ENCODE measurements at regions not wholly inside any gene's neighbourhood (a gene's known extent, or its start where the extent isn't known, plus 50 kb on each side); places are given as distances from the start of the nearest gene placed in this dataset.
"Not testable (repeated sequence)": the region's sequence is repeated elsewhere in the genome, so short reads cannot be mapped to it uniquely, and the experiment has no call there.

DNA sequence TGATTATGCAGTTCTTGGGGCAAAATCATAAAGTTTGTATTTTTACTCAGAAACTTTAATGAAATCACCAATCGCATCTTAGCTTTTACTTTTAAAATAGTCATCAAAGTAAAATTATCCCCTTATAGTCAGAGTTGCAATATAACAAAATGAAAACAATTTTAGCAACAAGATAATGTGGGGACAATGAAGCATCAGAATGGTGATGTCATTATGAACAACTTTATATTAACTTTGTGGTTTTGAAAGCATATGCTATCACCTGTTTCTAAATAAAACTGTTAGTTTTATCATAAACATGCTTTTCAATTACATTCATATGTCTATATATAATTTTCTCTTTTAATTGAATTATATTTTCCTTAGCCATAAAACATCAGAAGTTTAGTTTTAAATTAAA is 856.8 kb downstream of the CDH9 start:
- DNase-seq = no peak

DNA sequence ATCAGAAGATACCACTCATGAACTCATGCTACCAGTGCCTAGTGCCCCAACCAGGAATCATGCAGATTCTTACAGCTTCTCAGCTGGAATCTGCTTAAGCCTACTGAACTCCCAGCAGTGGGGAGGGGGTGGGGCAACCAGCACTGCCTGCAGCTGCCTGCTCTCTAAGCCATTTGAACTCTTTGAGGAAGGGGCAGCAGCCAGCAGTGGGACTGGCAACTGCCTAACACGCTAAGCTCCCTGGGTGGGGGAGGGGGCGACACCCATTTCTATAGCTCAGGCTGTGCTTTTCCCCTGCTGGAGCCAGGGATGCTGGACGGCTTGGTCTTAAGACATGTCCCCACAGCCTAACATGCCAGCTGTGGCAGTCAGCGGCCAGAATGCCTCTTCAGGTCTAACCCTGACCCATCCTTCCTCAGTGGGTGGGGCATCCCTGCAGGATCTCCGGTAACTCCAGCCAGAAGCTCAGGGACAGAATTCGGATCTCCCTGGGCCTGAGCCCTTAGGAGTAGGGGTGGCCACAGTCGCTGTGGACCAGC is 889.7 kb downstream of the CDH9 start:
- no peak for DNase-seq

DNA sequence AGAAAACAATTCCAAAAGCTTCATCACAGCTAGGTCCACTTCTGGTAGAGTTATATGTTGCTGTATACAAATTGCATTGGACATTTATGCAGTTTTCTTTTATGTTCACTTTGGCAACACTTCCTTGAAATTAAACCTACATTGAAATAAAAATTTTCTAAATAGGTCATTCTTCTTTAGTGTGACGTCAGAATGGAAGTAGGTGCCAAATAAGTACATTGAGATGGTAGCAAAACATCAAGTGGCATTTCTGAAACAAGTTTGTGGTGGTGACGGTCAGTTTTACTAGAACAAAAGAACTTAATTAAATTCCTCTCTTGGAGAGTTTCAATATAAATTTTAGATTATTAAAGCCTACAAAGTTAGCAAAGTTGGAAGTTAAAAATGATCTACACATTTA is 895.1 kb downstream of the CDH9 start:
- DNase-seq = no peak

DNA sequence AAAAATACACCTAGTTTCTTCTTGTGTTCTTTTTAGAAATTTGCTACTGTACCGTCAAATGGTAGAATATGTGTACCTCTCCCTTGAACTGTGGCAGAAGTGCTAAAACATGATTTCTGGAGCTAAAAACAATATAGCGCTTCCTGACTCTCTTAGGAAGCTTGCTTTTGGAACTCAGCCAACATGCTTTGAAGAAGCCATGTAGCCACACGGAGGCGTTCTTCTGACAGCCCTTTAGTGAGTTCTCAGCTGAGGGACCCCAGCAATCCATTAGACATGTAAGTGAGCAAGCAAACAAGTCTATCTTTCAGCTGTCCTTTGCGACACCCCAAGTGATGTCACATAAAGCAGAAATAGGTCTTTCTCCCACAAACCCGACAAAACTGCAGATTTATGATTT is 917.0 kb downstream of the CDH9 start:
- DNase-seq = no peak

DNA sequence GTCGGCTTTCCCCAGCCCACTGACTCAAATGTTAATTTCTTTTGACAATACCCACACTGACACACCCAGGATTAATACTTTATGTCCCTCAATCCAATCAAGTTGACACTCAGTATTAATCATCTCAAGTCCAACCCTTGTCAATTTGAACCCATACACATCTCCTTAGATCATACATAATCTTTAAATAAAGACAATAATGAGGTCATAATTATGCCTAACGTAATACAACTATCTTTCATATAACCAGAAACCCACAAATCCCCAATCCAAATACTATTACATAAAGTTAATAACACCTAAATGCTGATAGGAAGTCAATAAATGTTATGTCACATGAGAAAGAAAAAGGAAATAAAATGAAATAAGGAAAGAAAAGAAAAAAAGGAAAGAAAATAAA is 934.2 kb downstream of the CDH9 start:
- no peak for DNase-seq

DNA sequence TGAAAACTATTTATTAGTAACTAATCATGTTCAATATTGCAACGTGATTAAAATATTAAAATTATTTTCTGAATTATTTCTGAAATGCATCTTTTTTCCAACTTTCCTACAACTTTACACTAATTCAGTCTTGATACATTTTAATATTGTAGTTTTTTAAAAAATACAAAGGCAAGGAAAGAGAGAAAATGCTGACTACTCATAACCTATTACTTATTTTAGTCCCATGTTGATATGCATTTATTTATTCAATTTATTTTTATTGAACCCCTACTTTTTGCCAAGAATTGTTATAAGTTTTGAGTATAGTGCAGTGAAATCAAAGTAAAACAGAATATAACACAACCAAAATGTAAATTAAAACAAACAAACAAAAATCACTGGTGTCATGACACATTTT is 978.2 kb downstream of the CDH9 start:
- no peak for DNase-seq

DNA sequence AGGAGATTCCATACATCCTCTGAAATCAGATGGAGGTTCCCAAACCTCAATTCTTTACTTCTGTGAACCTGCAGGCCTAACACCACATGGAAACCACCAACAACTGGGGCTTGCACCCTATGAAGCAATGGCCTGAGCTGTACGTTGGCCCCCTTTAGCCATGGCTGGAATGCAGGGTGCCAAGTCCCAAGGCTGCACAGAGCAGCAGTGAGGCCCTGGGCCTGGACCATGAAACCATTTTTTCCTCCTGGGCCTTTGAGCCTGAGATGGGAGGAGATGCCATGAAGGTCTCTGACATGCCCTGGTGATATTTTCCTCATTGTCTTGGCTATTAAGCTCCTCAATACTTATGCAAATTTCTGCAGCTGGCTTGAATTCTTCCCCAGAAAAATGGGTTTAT is 983.8 kb downstream of the CDH9 start:
- DNase-seq = no peak

DNA sequence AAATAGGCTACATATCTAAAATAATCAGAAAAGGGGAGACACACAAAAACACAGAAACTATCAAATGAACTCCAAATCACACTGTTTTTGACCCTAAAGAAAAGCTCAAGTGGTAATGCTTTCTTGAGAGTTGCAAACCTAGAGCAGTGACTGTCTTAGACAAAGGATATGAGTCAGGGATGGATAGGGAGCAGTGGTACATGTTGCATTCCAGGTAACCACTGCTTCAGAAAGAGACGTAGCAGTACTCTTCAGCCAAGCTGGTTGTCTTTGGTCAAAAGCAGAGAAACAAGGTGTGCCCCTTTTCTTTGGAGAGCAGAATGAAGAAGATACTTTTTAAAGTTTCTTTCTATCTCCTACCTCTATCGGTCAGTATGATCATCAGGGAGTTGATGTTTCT is 1003.6 kb downstream of the CDH9 start:
- DNase-seq = no peak

DNA sequence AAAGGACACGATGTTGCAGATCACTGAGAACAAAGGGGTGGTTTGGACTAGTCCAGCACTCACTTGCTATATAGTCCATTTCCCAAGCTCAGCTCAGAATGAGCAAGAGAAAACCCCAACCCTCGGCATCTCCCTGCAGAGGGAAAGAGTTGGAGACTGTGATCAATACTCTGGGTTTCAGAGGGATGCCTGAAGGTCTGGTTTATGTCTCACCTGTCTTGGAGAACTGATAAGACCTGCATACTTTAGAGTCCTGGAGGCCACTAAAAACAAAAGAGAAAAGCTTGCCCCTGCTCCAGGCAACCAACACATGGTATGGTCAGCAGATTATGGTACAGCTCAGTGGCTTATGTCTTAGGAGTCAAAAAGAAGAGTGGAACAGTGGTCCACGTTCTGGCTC is 1006.9 kb downstream of the CDH9 start:
- DNase-seq = no peak

DNA sequence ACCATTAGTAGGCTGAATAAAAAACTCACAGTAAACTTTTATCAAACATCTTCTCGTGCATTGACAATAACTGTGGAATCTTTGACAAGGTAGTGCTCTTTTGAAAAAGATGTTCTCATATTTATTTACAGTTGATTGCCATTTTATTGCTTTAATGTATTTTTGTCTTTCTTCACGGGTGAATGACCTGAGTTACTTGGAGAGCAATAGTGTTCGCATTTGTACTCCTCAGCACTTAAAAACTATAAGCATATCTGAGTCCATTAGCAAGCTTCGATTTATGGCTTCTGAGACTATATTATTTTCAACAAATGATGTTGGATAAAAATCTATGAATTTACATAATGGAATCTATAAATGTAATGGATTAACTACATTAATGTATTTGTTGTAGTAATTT is 1012.3 kb downstream of the CDH9 start:
- no peak for DNase-seq

DNA sequence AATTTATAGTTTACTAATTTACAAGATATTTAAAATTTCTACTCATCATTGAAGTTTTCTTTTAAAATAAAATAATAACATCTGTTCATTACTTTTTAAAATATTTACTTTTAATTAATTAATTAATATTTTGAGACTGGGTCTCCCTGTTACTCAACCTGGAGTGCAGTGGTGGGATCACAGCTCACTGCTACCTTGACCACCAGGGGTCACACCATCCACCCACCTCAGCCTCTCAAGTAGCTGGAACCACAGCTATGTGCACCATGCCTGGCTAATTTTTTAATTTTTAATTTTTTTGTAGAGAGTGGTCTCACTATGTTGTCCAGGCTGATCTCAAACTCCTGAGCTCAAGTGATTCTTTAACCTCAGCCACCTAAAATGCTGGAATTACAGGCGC is 1013.6 kb downstream of the CDH9 start:
- peak in 1 of 2 experiments; percentile 20 for DNase-seq

DNA sequence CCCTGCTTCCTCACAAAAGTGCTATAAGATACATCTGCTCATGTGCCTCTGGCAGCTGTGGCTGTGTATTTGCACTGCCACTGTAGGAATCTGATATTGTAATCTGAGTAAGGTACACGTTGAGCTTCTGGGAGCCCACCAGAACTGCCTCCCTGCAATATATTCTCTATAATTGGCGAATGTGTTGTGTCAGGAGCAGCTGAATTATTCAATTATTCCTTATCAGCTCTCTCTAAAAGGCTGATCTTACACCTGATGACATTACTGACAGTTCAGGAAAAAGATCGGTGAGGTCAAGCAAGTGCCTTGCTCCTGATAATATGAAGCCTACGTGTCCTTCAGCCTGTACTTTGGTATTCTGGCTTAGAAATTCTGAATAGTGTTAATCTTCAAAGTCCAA is 1015.0 kb downstream of the CDH9 start:
- no peak for DNase-seq

DNA sequence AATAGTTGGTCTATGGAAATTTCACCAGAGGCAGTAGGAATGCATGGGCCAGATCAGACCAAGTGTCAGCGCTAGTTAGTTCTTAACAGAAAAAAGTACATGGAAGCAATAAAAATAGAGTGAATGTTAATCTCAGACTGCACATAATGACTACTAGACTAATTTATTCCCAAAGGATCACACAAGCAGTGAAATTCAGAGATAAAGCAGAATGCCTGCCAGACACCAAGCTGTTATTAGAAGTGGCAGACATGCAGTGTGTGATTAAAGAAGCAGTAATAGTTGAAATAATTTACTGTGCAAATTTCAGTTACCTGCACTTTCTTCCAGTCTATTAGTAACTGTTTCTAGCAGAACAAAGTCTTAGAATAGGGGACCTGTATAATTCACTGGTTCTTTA is 1024.2 kb downstream of the CDH9 start:
- DNase-seq = no peak

DNA sequence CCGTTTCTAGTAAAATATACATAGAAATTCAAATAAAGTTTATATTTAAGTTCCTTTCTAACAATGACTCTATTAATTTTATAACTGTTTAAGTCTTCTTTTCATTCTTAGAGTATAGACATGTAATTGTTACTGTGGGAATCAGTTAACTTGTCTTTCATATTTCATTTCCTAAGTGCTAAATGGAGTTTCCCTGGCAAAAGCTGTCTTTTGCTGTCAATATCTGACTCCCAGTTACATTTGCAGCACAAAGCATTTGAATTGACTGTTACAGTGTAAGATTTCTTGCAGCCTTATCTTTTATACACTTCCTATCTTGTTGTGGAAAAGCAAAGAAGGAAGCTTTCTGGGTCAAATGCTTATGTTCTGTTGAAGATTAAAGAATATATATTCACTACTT is 1026.3 kb downstream of the CDH9 start:
- DNase-seq = no peak

DNA sequence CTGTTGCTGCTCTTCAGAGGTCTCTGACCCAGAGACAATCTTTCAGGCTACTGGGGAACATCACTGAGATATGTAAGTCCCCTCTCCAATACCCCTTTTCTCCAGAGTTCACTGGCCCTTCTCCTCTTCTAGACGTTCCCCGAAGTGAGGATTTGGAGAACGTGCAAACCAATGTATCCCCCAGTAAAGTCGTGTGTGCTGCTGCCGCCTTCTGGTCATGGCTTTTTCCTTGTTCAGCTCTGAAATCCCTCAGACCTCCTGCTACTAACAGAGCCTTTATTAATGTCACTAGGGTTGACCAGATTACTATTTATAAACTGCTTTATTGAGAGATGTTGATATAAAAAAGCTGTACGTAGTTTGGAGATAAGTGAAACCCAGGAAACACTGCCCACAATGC is 1028.6 kb downstream of the CDH9 start:
- DNase-seq = no peak

DNA sequence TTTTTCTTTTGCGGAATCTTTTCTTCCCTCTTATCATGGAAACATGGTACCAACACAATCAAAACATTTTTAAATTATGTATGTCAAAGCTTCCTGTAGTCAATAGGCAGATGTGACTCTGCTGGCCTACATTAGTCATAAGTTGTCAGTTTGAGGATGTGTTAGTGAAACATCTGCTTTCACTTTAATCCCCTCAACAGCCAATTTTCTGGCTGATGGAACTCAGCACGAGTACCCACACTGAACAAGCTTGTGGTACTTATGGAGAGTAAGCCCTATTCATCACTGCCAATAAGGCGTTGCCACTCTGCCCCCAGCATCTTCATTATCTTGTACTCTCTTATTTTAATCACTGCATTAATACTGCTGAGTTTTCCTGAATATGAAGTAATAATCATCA is 1034.4 kb downstream of the CDH9 start:
- DNase-seq = no peak

DNA sequence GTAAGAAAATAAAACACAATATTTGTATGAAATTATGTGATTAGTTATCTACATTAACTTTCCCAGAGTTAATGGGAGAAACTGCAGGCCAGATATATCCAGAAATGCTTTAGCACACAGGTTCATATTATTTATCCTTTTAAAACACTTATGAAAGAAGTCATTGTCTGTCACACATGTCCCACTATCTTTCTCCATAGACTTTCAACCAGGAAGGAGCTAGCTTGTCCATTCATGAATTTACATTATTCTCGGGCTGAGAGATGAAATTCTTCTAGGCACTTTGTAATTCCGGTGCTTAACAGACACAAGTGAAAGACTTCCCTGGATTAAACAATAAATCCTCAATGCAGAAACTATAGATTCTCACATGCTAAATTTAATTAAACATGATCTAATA is 1043.2 kb downstream of the CDH9 start:
- DNase-seq = no peak

DNA sequence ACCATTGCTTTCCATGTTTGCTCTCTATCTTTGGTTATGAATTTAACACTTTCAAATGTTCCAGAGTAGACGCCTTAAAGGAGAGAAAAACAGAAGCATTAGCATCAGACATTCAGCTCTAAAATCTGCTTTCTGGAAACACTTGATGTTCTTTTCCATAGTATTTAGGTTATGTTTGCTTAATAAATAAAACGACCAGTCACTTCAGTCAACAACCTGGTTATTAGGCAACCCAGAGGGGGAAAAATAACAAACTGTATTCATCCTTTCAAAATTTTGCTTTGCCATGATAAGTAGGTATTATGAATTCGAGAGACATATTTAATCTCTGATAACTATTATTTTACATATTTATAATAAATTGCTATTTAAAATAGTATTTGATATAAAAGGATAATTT is 1044.7 kb downstream of the CDH9 start:
- no peak for DNase-seq

DNA sequence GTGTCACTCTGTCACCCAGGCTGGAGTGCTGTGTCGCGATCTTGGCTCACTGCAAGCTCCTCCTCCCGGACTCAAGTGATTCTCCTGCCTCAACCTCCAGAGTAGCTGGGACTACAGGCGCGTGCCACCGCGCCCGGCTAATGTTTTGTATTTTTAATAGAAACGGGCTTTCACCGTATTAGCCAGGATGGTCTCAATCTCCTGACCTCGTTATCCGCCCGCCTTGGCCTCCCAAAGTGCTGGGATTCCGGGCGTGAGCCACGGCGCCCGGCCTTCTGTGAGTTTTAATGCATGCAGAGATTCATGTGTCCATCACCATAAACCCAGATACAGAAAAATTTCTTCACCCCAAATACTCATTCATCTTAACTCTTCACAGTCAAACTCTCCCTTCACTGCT is 1046.7 kb downstream of the CDH9 start:
- no peak for DNase-seq

DNA sequence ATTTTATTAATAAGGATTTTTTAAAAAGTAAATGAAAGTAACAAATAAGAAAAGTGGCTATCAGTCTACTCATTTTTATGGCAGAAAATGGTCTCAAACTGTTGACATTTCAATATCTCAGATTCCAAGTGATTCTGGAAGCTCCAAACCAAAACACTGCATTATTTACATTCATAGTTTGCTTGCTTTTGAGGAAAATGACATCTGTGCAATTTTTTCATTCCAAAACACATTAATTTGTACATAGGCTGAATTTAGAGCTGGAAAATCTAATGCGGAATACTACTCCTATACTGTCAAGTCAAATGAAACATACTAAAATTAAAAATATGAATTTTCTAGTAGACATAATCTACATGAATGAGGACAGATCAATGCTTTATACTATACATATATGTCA is 1047.6 kb downstream of the CDH9 start:
- DNase-seq = no peak

DNA sequence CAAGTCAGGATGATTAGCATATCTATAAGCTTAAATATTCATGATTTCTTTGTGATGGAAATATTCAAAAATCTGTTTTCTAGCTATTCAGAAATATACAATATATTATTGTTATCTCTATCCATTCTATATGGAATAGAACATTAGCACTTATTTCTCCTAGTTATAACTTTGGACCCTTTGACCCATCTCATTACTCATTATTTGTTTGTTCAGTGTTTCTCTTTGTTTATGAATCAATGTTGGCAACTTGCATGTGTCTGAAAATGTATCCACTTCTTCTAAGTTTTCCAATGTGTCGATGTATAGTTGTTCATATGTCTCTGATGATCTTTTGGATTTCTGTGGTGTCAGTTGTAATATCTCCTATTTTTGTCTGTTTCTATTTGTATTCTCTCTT is 1059.3 kb downstream of the CDH9 start:
- no peak for DNase-seq

DNA sequence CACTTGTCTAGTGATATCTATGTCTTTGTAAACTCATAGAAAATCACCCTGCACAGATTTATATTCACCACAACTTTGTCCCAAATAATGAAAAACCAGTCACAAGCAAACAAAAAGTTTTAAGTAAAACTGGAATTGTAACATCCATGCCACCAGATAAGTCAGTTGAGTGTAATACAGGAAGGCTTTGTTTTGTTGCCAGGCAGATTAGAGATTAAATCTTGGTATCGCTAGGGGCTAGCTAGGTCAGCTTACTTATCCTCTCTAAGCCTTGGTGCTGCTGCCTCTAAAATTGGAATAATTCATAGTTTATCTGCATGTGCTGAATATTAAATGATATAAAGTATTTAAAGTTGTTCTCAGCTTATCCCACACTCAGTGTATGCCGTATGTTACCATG is 1062.5 kb downstream of the CDH9 start:
- DNase-seq = no peak

DNA sequence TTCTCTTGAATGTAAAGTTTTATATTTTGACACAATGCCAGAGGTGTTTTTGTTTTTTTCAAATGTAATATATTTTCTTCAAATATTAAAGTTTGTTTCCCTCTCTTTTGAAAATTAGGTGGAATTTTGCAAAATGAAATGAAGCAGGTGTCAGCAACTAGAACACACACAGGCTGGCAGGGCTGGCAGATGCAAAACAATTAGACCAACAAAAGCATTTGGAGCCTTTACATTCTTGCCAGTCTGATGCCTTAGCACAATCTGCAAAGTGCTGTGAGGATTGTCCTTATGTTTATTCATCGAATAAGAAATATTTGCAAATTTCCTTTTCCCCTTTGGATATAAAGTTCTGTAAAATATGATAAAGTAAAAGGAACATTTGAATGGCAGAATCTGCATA is 1063.9 kb downstream of the CDH9 start:
- DNase-seq = no peak

DNA sequence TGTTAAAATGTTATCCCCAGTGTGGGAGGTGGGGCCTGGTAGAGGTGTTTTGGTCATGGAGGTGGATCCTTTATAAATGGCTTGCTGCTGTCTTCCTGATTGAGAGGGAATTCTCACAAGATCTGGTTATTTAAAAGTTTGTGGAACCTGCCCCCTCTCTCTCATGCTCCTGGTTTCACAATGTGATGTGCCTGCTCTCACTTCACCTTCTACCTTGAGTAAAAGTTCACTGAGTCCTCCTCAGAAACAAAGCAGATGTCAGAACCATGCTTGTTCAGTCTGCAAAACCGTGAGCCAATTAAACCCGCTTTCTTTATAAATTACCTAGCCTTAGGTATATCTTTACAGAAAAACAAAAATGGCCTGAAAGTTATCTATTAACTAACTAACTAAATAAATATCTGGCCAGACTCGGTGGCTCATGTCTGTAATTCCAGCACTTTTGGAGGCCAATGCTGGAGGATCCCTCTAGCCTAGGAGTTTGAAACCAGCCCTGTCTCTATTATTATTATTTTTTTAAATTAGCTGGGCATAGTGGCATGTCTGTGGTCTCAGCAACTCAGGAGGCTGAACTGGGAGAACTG is 1067.4 kb downstream of the CDH9 start:
- no peak for DNase-seq

DNA sequence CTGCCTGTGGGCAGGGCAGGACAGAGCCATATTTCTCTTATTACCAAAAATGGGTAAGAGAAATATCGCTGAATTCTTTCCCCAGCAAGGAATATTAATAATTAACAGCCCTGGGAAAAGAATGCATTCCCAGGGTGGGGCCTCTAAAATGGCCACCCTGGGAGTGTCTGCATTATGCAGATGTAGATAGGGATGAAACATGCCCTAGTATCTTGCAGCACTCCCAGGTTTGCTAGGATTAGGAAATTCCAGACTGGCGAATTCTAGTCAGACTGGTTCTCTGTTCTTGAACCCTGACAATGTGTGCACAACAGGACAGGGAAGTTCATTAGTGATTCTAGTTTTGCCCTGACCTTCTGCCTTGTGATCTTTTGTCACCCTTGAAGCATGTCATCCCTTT is 1069.3 kb downstream of the CDH9 start:
- not testable (repeated sequence) for DNase-seq

DNA sequence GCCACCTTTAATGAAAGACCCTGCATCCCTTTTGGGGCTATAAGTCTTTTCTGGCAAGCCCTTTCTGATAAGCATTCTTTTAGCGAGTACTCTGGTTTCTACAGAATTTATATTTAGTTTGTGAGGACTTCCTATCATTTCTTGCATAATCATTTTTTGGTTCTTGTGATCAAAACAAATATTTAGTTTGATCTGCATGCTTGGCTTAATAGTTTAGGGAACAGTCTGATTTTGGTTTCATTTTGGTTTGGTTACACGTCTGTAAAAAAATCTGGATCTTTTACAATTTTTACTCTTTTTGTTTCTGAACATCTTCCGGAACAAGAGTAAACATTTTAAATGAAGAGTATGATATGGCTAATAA is 1074.4 kb downstream of the CDH9 start:
- no peak for DNase-seq

Measured in Kasumi-1 (cell line).